ENCODE measurements at regions not wholly inside any gene's neighbourhood (a gene's known extent, or its start where the extent isn't known, plus 50 kb on each side); places are given as distances from the start of the nearest gene placed in this dataset.

DNA sequence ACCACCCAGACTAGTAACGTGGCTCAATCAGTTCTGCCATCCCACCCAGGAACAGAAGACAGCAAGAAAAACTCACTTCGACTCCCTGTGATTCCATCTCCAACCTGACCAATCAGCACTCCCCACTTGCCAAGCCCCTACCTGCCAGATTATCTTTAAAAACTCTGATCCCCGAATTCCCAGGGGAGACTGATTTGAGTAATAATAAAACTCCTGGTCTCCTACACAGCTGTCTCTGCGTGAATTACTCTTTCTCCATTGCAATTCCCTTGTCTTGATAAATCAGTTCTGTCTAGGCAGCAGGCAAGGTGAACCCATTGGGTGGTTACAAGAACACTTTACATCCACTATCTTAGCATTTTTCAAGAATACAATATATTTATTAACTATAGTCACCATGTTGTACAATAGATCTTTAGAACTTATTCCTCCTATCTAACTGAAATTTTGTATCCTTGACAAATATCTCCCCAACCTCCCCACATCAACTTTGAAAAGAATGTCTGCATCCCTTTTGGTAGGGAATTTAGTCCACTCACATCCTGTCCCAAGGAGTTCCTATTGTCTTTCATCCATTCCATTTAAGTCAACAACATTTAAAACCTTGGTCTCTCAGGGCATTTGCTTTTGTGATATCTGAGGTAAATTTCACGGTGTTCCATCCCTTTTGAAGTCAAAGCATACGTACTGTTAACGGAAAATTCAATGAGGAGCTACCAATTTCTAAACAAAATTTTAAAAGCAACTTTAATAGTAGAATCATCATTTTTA lies 163.7 kb downstream of the MACC1 start:
- Histone ChIP-seq H2AFZ (ENCODE audit: low read depth, low read length) (no peak overlapping the region), H3K27ac (ENCODE audit: low read length) (no peak overlapping the region), H3K9ac (ENCODE audit: low read length) (no peak overlapping the region), H3K4me3 (ENCODE audit: low read length) (no peak overlapping the region), H4K20me1 (ENCODE audit: insufficient read depth) (no peaks in the 10 kb centered on the region), H3K4me2 (ENCODE audit: low read length) (no peak overlapping the region), H3K9me3 (ENCODE audit: low read length) (no peaks in the 10 kb centered on the region), H3K79me2 (replicated peaks; ENCODE audit: insufficient read depth, low read length) (no peaks in the 10 kb centered on the region), H3K36me3 (ENCODE audit: insufficient read depth, low read length) (no peaks in the 10 kb centered on the region), H3K9me2 (ENCODE audit: insufficient read depth, low read length) (no peaks in the 10 kb centered on the region), H3F3A (ENCODE audit: insufficient read depth, low read length, poor library complexity, severe bottlenecking) (no peaks in the 10 kb centered on the region), H3K27me3 (ENCODE audit: insufficient read depth, low read depth, low read length) (no peaks in the 10 kb centered on the region)
- TF ChIP-seq POLR2AphosphoS5 (IDR thresholded peaks at IDR 0.05) (no peak), EZH2 (IDR thresholded peaks at IDR 0.05; ENCODE audit: borderline replicate concordance, insufficient read depth, low read length, poor library complexity, severe bottlenecking) (no peak), MXI1 (conservative IDR thresholded peaks at IDR 0.05; ENCODE audit: poor library complexity, severe bottlenecking) (no peak), EP300 (conservative IDR thresholded peaks at IDR 0.05; ENCODE audit: poor library complexity, severe bottlenecking) (no peak), SMC3 (conservative IDR thresholded peaks at IDR 0.05; ENCODE audit: poor library complexity) (no peak), RAD21 (conservative IDR thresholded peaks at IDR 0.05) (no peak), TAF1 (IDR thresholded peaks at IDR 0.05; ENCODE audit: low read depth) (no peak)
- TF ChIP-seq, protein P1, sequence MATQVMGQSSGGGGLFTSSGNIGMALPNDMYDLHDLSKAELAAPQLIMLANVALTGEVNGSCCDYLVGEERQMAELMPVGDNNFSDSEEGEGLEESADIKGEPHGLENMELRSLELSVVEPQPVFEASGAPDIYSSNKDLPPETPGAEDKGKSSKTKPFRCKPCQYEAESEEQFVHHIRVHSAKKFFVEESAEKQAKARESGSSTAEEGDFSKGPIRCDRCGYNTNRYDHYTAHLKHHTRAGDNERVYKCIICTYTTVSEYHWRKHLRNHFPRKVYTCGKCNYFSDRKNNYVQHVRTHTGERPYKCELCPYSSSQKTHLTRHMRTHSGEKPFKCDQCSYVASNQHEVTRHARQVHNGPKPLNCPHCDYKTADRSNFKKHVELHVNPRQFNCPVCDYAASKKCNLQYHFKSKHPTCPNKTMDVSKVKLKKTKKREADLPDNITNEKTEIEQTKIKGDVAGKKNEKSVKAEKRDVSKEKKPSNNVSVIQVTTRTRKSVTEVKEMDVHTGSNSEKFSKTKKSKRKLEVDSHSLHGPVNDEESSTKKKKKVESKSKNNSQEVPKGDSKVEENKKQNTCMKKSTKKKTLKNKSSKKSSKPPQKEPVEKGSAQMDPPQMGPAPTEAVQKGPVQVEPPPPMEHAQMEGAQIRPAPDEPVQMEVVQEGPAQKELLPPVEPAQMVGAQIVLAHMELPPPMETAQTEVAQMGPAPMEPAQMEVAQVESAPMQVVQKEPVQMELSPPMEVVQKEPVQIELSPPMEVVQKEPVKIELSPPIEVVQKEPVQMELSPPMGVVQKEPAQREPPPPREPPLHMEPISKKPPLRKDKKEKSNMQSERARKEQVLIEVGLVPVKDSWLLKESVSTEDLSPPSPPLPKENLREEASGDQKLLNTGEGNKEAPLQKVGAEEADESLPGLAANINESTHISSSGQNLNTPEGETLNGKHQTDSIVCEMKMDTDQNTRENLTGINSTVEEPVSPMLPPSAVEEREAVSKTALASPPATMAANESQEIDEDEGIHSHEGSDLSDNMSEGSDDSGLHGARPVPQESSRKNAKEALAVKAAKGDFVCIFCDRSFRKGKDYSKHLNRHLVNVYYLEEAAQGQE (IDR thresholded peaks at IDR 0.05; ENCODE audit: borderline replicate concordance), result no peak
- TF ChIP-seq, protein P2, sequence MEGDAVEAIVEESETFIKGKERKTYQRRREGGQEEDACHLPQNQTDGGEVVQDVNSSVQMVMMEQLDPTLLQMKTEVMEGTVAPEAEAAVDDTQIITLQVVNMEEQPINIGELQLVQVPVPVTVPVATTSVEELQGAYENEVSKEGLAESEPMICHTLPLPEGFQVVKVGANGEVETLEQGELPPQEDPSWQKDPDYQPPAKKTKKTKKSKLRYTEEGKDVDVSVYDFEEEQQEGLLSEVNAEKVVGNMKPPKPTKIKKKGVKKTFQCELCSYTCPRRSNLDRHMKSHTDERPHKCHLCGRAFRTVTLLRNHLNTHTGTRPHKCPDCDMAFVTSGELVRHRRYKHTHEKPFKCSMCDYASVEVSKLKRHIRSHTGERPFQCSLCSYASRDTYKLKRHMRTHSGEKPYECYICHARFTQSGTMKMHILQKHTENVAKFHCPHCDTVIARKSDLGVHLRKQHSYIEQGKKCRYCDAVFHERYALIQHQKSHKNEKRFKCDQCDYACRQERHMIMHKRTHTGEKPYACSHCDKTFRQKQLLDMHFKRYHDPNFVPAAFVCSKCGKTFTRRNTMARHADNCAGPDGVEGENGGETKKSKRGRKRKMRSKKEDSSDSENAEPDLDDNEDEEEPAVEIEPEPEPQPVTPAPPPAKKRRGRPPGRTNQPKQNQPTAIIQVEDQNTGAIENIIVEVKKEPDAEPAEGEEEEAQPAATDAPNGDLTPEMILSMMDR (IDR thresholded peaks at IDR 0.05; ENCODE audit: poor library complexity, severe bottlenecking), result no peak

- Histone ChIP-seq H2AFZ (ENCODE audit: low read depth, low read length) (no peak overlapping the region), H3K9ac (ENCODE audit: low read length) (no peak overlapping the region), H3K79me2 (replicated peaks; ENCODE audit: insufficient read depth, low read length) (no peaks in the 10 kb centered on the region), H3K27ac (ENCODE audit: low read length) (peak overlapping the region; percentile 5), H3K4me2 (ENCODE audit: low read length) (no peak overlapping the region), H3K36me3 (ENCODE audit: insufficient read depth, low read length) (no peaks in the 10 kb centered on the region), H3K4me3 (ENCODE audit: low read length) (no peak overlapping the region), H4K20me1 (ENCODE audit: insufficient read depth) (no peaks in the 10 kb centered on the region), H3K9me3 (ENCODE audit: low read length) (no peaks in the 10 kb centered on the region), H3K9me2 (ENCODE audit: insufficient read depth, low read length) (no peaks in the 10 kb centered on the region), H3F3A (ENCODE audit: insufficient read depth, low read length, poor library complexity, severe bottlenecking) (no peaks in the 10 kb centered on the region), H3K27me3 (ENCODE audit: insufficient read depth, low read depth, low read length) (no peaks in the 10 kb centered on the region)
- TF ChIP-seq SMC3 (conservative IDR thresholded peaks at IDR 0.05; ENCODE audit: poor library complexity) (no peak), EP300 (conservative IDR thresholded peaks at IDR 0.05; ENCODE audit: poor library complexity, severe bottlenecking) (peak; percentile 71), POLR2AphosphoS5 (IDR thresholded peaks at IDR 0.05) (peak; percentile 38), MXI1 (conservative IDR thresholded peaks at IDR 0.05; ENCODE audit: poor library complexity, severe bottlenecking) (no peak), EZH2 (IDR thresholded peaks at IDR 0.05; ENCODE audit: borderline replicate concordance, insufficient read depth, low read length, poor library complexity, severe bottlenecking) (no peak)
- TF ChIP-seq, protein P2 (IDR thresholded peaks at IDR 0.05; ENCODE audit: poor library complexity, severe bottlenecking), result no peak
Measured at GRCh38 chr7:20050241-20050966, 166.8 kb downstream of the MACC1 start.

Measured in neural cell (in vitro differentiated cells).